HG03354 (cell line): ENCODE measurements at regions not wholly inside any gene's neighbourhood (a gene's known extent, or its start where the extent isn't known, plus 50 kb on each side); places are given as distances from the start of the nearest gene placed in this dataset.

Experiments
- ATAC-seq: cut with Tn5 transposase; IDR thresholded peaks from one replicate; pipeline ENCODE4 v1.9.1; 2021; ENCODE audit warnings: mild to moderate bottlenecking; ENCODE audit not compliant: unreplicated experiment, poor library complexity, severe bottlenecking

GRCh38 chr2:8515864-8516533 lies 165.9 kb upstream of the ID2 start:
- ATAC-seq, result peak; percentile 53

DNA sequence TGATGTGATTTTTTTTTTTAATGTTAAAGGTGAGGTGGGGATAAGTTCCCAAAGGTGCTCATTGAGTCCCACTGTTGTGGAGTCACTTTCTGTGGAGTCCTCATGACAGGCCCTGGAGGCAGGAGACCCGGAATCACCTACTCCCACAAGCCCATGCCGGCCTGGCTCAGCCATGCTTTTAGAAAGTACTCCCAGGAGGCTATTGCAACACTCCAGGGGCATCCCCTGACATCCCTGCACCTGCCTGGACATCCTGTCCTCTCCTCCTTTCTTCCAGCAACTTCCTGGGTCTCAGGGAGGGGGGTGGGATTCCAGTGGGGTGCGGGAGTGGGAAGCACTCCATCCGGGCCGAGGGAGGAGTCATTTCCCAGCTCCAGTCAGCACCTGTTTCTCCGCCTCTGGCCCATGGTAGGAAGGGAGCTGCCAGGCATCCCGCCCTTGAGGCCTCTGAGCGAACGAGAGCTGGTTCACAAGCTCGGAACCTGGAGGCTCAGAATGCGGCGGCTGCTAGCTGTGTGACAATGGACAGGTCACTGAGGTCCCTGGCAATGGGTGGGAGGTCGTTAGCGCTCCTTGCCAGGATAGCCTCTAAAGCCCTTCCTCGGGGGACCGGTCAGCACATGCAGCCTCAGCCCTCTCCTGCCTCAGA lies 163.9 kb upstream of the ID2 start:
- ATAC-seq, result no peak

- no peak for ATAC-seq
Observed at GRCh38 chr2:8518979-8519668, 162.7 kb upstream of the ID2 start.

DNA sequence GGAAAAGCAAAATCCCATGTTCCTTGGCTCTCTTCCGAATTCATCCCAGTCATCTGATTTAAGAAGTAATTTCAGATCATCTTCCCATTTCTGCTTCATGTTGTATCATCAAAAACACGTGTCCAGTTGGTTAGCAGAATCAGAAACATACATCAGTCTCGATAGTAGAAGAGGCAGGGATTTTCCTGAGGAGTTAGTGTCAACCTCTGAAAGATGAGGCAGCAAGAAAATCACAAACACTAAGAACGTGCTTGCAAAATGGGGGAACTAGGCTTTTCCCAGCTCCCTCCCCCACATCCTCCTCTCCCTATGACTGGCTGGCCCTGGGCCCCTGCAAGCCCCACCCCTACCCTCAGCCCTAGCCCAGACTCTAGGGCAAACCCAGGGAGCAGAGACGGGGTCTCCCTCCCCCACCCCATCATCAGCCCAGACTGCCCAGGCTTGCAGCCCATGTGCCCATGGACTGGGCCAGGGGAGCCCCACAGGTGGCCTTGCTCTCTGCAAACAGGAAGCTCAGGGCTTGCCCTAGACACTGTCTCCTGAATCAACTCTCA lies 161.0 kb upstream of the ID2 start:
- no peak for ATAC-seq

DNA sequence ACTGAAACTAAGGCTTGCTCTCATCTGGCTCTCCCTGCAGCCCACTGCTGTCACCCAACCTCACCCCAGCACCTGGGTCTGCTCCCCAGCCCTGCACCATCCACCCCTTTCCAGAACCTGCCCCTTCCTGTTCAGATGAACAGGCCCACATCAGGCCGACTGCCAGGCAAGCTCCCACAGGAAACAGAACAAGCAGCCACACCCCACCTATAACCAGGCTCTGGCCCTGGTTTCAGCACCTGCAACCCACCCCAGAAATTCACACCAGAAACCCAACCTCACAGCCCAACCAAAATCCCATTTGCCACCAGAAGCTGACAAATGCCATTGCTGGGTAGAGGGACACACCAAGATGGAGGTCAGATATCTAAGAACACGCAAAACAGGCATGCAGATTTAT lies 159.2 kb upstream of the ID2 start:
- ATAC-seq, result peak; percentile 32

DNA sequence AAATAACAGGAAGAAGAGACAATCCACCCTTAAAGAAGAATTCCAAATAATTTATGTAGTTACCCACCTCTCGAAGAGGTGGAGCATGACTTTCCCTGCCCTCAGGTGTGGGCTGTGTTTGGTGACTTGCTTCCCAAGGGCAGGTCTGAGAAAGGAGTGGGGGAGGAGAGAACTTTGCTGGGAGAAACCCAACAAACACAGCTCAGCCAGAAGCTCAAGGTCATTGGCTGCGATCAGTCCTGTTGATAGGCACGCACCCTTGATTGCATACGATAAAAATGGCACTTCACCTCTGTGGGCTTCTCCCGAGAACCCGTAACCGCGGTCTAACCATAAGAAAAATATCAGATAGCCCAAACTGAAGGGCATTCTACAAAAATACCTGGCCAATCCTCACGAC lies 157.5 kb upstream of the ID2 start:
- ATAC-seq, result no peak

DNA sequence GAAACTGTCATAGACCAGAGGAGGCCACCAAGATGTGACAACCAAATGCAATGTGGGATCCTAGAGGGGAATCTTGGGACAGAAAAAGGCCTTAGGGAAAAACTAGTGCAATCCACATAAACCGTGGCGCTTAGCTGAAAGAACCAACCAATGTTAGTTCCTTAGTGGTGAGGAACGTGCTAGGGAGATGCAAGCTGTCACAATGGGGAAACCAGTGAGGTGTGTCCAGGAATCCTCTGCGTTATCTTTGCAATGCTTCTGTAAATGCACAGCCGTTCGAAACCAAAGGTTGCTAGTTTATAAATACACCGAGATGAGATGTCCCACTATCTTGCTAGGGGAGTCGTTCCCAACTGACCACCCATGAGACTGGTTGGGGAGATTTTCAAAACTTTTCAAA lies 157.0 kb upstream of the ID2 start:
- ATAC-seq, result no peak

- no peak for ATAC-seq
Observed at GRCh38 chr2:8525236-8525581, 156.6 kb upstream of the ID2 start.

DNA sequence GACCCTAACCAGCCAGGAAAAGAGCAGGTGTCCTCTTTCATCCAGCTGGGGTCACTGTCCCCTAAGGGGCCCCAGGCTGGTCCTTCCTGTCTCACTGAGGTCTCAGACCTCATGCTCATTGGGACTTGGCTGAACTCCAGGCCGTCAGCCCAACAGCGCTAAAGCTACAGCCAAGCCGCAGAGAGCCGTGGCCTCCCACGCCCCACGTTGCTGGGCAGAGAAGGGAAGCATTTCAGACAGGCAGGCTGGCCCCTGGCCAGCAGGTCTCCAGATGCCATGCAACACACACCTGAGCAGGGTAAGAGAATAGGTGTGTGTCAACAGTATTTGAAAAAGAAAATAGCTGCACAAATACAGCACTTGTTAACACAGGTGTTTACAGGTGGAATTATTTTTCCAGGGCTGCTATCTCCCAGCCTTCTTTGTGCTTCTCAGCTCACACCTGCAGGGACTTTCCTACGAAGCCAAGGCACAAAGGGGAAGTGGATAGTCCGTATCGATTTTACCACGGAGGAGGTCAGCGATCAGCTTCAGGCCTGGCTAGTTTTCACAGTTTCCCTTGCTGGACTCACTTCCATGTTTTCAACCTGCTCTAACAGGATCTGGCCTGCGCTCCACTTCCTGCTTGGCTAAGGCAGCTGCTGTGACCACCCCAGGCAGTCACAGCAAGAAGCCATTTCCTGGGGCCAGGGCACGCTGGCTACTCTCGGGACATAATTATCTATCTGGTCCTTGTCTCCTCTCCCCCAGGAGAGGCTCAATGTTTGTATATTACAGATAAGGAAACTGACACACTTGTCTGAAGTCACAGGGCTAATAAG lies 156.1 kb upstream of the ID2 start:
- peak; percentile 67 for ATAC-seq

GRCh38 chr2:8526403-8526696 lies 155.5 kb upstream of the ID2 start:
- ATAC-seq, result peak; percentile 5

GRCh38 chr2:8527031-8527430 lies 154.8 kb upstream of the ID2 start:
- no peak for ATAC-seq

GRCh38 chr2:8527676-8528075 lies 154.2 kb upstream of the ID2 start:
- no peak for ATAC-seq

GRCh38 chr2:8528863-8529262 lies 153.0 kb upstream of the ID2 start:
- no peak for ATAC-seq

DNA sequence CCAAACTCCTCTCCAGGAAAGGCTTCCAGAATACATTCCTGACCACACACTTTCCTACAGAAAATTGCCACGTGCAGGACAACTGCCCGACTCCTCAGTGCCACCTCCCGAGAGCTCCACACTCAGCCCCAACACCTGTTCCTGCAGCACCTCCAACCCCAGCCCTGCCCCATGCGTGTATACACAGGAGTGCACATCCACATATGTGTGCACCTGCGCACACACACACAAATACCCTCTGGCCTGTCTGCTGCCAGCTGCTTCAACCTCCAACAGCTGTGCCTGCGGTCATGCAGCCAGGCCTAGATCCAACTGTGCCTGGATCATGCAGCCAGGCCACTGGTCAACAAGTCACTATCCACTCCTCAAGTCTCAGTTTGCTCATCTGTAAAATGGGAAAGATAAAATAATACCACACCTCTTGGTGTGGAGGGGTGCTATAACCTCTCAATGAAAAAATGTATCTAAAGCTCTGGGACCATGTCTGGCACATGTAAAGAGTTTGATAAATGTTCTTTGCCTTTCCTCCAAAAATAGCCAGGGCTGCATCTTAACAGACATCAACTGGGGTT lies 152.1 kb upstream of the ID2 start:
- no peak for ATAC-seq

DNA sequence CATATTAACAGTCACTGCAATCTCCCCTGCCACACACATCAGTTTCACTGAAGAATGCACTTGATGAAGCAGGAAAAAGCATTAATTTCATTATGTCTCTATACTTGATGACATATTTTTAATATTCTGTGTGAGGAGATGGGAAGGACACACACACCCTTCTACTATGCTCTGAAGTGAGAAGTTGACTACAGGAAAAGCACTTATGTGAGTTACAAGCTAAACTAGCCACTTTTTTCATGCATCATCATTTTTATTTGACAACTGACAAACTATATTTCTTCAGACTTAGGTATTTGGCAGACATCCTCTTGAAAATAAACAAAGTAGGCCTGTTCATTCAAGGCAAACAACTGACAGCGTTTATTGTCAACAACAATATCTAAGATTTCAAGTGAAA lies 150.4 kb upstream of the ID2 start:
- no peak for ATAC-seq

GRCh38 chr2:8532438-8532837 lies 149.4 kb upstream of the ID2 start:
- ATAC-seq, result no peak

GRCh38 chr2:8533923-8534322 lies 147.9 kb upstream of the ID2 start:
- no peak for ATAC-seq

DNA sequence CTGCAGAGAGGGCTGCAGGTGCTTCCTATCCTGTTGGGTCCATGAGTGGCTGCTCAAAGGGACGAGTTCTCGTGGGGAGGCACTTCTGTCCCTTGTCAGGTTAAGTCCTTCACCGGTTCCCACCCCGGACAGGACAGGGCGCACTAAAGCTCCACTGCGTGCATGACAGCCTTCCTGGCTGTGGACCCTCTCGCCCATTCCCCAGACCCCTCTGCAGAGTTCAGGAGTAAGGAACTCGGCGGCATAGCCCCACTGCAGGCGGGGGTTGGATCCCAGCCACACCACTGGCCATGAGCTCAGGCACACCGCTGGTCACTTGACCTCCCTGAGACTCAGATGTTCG lies 147.5 kb upstream of the ID2 start:
- ATAC-seq, result no peak

DNA sequence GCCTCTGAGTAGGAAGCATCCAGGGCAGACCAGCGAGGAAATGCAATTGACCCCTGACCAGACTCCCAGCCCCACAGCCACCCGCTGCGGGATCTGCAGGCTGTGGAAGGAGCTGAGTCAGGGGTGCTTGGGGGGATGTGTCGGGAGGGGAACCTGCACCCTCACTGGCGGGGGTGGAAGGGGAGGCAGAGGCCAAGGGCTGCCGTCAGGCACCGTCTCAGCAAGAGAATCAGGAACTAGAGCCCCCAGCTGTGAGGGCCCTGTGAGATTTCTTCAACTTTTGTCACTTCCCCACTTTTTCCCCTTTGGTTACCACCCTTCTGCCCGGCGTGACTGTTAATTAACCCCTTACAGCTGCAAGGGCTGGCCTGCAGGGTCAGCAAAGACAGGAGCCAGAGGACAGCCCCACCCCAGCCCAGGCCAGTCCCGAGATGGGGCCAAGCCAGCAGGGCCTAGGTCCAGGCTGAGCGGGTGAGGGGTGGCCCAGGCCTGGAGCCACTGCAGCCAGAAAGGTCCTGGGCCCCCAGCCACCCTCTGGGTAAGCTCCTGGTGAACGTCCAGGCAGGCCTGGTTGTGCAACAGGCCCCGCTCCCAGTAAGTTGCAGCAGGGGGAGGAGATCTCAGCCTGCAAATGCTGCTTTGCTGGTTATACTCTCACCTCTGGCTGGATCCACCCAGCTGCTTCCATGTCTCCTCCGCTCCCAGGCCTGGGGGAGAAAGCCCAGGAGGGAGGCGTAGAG lies 147.0 kb upstream of the ID2 start:
- no peak for ATAC-seq

- no peak for ATAC-seq
Observed at GRCh38 chr2:8535469-8535795, 146.4 kb upstream of the ID2 start.
